ENCODE measurements at regions not wholly inside any gene's neighbourhood (a gene's known extent, or its start where the extent isn't known, plus 50 kb on each side); places are given as distances from the start of the nearest gene placed in this dataset.

DNA sequence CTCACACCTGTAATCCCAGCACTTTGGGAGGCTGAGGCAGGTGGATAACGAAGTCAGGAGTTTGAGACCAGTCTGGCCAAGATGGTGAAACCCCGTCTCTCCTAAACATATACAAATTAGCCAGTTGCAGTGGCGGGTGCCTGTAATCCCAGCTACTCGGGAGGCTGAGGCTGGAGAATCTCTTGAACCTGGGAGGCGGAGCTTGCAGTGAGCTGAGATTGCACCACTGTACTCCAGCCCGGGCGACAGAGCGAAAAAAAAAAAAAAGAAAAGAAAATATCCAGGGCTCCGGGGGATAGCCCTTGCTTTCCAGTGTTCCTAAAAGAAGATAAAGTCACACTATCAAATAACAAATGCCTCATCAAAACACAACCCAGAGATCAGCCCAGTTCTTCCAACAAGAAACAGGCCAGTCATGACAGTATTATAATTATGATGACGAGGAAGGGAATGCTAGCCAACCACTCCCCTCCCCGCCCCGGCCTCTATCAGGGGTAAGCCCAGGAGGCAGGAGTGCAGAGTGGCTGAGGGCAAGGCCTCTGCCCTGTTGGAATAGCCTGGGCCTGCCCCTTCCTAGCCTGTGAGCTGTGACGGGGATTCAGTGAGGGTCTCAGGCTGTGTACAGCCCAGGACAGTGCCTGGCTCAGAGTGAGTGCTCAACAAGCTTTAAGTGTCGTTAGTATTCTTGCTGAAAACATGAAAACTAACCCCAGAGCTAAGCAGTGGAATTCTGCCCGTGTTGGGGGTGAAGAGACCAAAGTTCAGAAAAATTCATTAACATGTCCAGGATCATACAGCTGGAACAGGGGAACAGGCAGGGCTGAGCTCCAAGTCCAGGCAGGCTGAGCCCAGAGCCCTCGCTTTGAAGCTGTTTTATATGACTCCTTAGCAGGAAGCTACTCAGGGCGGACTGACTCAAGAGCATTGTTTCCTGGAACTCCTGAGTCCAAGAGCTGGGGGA is 54.3 kb downstream of the FAM241B start:
- intact Hi-C loops (cut with micrococcal nuclease), result no loop called here

DNA sequence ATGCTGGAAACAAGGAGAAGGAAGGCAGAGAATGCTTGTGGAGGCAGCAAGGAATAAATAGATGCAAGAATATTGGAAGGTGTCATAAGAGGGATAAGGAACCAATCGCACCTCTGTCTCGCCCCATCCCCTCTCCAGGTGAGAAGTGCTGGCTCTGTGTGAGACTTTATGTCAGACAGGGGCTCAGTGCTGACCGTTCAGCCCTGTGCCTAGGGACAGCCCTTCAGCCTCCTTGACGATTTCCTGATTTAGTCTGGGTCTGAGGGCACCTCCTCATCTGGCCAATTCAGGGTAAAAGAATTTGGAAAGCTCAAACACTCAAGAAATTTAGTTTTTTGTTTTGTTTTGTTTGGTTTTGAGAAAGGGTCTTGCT is 54.9 kb downstream of the FAM241B start:
- intact Hi-C loops (cut with micrococcal nuclease), result no loop called here

DNA sequence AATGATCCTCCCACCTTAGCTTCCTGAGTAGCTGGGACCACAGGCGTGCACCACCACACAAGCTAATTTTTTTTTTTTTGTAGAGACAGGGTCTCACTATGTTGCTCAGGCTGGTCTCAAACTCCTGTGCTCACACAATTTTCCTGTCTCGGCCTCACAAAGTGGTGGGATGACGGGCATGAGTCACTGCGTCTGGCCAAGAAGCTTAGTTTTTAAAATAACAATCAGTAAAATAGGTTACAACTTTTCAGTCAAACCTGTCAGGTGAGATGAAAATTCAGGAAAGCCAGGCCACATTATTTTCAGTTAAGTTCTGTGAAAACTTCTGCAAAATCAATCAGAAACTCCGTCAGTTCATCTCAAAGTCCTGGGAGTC is 55.4 kb downstream of the FAM241B start:
- intact Hi-C loops (cut with micrococcal nuclease), result no loop called here

DNA sequence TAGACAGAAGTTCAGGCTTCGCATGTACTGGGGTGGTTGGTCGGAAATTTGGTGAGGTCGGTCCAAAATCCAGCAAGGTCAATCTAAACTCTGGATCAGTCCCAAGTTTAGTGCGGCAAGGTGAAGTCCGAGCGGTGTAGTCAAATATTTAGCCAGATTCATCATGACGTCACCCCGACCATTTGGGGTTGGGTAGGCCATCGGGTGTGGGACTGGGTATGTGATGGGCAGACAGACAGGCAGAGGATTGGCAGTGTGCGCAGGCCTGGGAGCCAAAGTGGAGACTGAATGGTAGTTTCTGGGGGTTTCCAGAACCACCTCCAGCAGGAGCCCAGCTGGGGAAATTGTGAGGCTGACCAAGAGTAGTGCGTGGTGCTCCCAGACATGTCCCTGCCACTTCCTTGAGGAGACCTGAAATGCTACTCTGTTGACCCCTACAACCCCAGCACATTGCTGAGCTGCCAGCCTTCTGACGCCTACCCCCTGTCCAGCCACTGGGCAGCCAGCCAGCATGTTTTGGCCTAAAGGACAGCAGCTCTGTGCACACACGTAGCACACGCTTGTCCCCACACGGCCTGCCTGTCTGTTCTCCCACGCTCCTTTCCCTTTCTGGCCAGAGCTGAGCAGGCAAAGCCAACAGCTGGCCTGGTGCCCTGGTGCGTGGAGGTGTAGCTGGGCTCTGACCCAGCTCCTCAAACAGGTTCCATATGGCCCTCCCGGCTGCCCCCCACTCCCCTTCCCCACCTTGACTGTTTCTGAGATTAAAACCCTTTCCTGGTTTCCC is 55.9 kb downstream of the FAM241B start:
- intact Hi-C loops (cut with micrococcal nuclease), result no loop called here

DNA sequence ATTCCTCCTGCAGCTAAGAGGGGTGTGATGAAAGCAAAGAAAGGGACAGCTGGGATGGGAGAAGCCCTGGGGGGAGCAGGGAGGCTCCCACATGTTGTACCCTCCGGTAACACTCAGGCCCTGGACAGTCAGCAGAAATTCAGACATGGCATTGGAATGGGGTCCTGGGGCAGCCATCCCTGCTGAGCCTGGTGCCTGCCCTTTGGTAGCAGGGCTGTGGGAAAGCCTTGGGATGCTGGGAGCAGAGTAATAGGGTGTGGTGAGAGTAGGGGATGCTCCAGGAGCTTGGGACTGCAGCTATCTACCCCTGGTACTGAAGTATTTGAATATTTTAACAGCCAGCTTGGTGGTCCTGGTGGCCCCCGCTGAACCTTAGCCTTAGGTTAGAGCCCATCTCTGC is 56.8 kb downstream of the FAM241B start:
- intact Hi-C loops (cut with micrococcal nuclease), result no loop called here

DNA sequence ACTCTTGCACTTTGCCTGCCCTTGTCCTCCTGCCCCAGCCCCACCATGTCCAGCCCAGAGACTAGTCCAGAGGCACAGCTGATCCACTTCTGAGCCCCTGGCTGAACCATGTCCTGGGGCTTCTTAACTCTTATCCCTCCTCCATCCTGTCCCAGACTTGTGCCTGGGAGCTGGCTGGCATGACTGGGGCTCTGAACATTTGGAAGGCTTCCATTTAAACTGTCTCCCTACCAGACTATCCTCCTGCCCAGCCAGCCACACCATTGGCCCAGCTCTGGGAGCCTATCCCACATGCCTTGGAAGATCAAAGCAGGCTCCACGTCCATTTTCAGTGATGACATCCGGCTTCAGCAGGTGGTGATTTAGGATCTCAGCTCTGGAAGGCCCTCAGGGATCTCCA is 57.4 kb downstream of the FAM241B start:
- intact Hi-C loops (cut with micrococcal nuclease), result no loop called here

DNA sequence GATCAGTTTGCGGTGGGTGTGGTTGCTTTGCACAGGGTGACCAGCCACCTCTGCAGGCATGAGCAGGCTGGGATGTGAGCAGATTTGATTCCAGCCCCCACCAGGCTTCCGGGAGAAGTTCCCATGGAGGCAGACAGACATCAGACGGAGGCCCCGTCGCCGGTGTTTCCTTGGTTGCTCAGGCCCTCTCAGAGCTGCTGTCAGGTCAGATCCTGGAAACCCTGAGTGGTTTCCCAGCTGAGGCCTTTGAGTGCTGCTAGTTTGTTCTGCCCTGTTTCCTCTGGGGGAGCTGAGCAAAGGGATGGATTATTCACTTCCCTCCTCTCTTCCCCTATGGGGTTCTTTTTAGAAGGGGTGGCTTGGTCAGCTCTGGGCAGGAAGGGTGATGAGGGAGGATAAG is 62.2 kb downstream of the FAM241B start:
- intact Hi-C loops (cut with micrococcal nuclease), result no loop called here

DNA sequence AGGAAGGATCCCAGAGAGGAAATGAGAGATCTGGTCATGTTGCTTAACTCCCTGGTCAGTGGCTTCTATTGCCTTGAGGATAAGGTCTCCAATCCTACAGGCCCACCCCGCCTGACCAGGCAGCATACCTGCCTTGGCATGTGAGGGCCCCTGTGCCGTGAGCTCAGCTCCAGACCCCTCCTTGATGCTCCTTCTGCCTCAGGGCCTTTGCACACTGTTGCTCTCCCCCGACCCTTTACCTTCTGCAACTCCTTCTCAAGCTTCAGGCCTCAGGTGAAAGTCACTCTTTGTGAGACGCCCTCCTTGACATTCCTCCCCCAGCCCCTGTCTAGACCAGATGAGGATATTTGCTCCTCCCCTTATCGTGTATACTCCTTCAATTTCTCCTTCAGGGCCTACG is 62.8 kb downstream of the FAM241B start:
- intact Hi-C loops (cut with micrococcal nuclease), result no loop called here

DNA sequence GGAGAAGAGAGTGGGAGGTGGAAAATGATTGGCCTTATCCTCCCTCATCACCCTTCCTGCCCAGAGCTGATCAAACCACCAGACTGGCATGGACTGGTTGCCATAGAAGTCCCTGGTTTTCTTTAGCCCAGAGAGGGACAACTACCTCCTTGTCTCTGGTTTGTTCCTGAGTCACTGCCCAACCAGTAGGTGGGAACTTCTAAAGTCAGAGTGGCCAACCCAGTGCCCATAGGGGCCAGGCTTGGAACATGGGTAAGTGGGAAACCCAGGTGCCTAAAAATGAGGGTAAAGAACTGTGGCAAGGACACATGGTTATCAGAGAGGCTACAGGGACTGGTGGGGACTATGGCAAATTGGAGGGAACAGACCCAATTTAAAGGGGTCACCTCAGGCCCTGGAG is 63.8 kb downstream of the FAM241B start:
- intact Hi-C loops (cut with micrococcal nuclease), result no loop called here

DNA sequence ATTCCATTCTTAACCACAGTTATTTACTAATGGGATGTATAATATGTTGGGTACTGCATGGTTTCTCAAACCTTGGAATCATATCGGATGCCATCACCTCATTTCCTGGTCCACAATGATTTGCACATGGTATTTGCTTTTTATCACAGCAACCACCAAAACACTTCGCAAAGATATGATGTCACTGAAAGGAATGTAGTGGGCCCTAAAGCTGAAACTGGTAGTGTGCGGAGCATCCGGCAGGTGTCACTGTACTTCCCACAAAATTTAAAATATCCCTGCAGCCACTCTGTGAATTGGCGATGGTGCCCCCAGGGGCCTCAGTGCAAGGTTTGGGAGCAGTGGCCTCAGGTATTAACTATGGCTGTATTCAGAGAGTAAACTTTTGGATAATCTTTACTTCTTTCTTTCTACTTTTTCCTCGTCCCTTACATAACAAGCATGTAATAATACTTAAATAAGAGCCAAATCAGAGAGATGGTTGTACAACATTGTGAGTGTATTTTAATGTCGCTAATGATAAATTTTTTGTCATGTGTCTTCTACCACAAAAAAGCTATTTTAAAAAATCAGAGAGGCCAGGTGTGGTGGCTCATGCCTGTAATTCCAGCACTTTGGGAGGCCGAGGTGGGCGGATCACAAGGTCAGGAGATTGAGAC is 66.2 kb downstream of the FAM241B start:
- intact Hi-C loops (cut with micrococcal nuclease), result loop anchor here (5.0 kb wide), 1 partner anchor 216 kb away; no protein-coding TSS in a partner anchor

DNA sequence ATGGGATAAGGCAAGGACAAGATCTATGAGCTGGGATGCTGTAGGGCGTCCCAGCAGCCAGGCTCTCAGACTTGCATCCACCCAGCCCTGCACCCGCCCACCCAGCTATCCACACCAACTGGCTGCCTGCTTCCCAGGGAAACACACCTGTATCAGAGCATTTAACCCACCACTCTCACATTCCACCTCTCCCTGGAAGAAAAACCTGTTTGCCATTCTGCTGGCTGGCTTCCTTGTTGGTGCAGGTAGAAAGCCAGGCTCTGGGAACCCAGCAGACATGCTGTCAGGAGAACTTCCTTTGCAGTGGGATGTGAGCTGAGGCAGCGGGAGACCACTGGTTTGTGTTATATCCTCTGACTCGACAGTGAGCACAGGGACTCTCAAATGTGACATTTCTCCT is 67.0 kb downstream of the FAM241B start:
- intact Hi-C loops (cut with micrococcal nuclease), result loop anchor here (5.0 kb wide), 1 partner anchor 215 kb away; no protein-coding TSS in a partner anchor

DNA sequence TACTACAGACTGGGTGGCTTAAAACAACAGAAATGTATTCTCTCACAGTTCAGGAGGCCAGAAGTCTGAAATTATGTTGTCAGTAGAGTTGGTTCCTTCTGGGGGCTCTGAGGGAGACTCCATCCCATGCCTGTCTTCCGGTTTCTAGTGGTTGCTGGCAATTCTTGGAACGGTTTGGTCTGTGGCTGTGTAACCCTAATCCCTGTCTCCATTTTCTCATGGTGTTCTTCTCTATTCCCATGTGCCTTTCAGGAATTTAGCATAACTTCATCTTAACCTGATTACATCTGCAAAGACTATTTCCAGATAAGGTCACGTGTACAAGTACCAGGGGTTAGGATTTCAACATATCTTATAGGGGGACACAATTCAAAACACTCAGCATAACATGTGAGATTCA is 73.2 kb downstream of the FAM241B start:
- intact Hi-C loops (cut with micrococcal nuclease), result no loop called here

DNA sequence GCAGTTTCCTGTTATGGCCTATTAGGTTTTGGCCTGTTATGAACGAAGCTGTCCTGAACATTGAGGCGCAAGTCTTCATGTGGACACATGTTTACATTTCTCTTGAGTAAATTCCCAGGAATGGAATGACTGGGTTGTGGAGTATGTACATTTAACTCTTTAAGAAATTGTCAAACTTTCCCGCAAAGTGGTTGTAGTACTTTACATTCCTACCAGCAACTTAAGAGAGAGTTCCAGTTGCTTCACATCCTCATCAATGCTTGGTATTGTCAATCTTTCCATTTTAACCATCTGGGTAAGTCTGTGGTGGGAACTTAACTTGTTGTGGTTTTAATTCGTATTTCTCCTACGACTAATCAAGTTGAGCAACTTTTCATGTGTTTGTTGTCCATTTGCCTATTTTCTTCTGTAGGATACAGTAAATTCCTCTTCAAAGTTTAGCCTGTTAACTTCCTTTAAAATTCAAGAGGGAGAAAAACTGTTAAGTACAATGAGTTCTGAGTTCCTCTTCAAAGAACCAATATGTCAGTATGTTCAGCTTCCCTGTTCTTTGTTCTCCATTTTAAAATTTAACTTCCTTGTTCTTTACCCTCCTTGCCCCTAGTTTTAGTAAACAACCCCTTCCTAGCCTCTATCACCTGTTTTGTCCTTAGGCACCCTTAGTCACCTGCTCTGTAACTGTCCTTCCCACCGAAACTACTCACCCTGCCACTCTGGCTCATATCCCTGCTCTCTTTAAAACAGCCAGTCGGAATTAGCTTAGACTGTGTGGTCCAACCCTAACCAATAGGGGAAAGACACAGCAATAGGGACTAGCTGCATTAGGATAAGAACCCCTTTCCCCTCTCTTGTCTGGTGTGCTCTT is 74.0 kb downstream of the FAM241B start:
- intact Hi-C loops (cut with micrococcal nuclease), result no loop called here

DNA sequence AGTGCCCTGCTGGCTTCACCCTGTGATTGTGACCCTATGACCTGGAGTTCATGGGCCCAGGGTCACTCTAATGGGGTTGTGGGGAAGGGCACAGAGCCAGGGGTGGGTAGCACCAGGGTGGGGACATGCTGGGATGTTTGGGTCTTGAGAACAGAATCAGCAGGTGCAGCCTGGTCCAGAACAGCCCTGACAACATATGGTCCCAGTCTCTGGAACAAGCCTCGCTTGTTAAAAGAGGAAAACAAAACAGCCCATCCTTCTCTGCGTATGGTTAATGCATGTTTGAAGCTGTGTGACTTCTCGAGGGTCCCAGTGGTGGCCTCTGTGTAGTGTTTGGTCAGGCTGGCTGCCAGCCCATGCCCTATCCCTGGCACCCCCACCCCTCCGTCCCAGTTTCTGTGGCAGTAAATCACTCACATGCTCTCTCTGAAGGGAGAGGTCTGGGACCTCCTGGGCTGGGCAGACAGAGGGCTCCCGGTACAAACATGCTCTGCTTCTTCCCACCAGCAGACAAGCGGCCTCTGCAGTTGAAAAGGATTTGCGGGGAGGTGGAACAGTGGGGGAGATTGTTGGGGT is 79.4 kb downstream of the FAM241B start:
- intact Hi-C loops (cut with micrococcal nuclease), result no loop called here

DNA sequence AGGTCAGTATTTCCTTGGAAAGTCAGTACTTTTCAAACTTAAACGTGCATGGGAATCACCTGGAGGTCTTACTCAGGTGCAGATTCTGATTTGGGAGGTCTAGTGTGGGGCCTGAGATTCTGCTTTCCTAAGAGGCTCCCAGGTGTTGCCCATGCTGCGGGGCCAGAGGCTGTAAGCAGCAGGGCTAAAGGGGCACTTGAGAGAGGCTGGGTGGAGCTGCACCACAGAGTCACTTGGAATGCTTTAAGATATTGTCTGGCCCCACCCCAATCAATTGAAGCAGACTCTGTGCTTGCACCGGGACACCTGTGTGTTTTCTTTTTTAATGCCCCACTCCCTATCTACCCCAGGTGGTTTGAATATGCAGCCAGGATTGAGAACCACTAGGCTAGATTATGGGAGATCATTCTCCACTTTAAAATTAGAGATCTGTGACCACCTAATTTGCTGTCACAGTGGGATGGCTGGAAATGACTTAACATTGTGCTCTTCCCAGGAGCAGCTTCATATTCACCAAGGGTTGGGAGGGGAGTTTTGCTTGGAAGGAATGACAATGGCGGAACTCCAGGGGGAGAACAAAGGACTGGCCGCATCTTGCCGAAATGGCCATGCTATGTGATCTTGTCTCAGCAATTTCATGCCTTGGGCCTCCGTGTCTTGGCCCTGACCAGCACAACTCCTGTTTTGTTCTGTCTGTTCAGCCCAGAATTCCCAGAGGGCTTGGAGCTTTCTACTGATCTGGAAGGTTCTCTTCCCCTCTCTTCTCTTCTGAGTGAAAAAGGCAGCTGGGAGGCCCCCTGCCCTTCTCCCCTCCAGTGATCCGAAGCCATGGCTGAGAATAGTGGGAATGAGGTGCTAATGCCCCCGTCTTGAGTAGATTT is 80.2 kb downstream of the FAM241B start:
- intact Hi-C loops (cut with micrococcal nuclease), result no loop called here

DNA sequence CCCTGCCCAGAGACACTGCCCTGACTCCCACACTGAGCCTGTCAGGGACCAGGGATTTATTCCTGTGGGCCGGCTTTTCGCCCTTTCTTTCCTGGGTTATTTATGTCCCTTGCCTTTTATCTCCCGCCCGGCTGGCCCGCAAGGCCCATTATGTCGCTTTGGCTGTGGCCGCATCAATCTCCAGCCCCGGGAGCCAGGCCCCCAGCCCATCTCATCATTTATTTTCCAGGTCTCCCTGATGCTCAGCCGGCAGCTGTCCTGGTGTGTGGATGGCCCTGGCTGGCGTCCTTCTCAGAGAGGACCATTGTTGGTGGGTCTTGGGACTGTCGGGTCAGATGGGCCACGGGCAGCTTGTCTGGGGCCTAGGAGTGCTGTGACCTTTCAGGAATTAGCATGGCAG is 82.3 kb downstream of the FAM241B start:
- intact Hi-C loops (cut with micrococcal nuclease), result no loop called here

DNA sequence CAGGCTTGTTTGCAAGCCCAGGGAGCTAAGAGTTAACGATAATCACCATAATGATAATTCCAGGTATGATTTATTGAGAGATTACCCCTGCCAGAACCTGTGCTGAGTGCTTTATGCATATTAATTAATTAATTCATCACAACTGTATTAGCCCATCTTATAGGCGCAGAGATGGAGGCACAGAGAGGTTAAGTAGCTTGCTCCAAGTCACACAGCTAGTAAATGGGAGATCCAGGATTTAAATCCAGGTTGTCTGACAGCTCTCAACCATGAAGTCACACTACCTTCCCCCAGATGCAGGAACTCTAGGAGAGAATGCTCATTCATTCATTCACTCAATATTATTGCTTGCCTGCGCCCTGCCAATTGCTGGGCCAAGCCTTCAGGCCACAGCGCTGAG is 84.5 kb downstream of the FAM241B start:
- intact Hi-C loops (cut with micrococcal nuclease), result no loop called here

DNA sequence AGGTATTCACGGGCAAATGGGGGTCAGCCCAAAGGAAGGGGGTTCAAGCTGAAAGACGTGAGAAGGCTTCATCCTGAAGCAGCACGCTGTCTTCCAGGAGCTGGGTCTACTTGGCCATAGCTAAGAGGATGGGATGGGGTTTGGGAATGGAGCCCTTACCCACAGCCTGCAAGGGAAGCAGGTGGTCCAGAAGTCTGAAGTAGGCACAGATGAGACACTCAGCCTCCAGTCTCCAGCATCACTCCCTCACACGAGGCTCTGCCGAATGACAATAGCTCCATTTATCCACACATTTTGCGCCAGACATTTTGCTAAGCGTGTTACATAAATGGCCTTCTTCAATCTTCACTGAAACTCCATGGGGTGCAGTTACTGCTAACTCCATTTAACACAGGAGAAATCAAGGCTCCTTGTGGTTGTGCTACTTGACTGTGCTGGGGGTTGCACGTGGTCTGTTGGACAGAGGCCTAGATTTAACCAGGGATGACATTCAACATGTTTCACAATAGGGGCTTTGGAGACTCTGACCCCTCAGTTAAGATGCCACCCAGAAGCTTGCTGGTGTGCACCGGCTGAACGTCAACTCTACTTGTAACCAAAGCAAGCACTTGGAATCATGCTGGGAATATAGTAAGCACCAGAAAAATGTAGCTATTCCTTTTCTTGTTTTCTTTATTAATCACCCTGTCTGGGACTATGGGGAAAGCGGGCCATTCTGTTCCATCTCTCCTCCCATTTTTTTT is 85.3 kb downstream of the FAM241B start:
- intact Hi-C loops (cut with micrococcal nuclease), result no loop called here

All from T-helper 1 cell treated with Interleukin-12 subunit alpha and Interleukin-12 subunit beta and Interleukin-4 antibody, amounts not matched to agents 30 ng/mL and 1 ng/mL, for 36 hours (primary cell).